ENCODE measurements at regions not wholly inside any gene's neighbourhood (a gene's known extent, or its start where the extent isn't known, plus 50 kb on each side); places are given as distances from the start of the nearest gene placed in this dataset.

DNA sequence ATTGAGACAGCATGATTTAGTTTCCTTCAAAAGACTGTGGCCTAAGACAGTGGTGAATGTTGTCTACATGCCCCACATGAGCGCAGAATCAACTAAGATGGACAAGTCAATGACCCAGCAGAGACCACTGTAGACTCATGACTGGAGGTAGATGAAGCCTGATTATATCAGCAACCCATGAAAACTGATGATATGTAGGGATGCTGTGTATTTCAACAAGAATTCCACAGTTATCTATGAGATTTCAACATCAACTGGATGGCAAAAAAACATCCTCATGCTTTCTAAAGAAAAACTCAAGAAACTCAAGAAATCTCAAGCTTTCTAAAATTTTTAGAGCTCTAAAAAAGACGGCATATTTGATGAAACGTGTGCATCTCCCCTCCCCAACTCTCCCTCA, 413.9 kb upstream of the LYPLAL1 start:
- H3K4me3 ChIP-seq: no peak overlapping the region
- DNase-seq (ENCODE audit: low read depth, low spot score): no peak
- H3K36me3 ChIP-seq (ENCODE audit: insufficient read depth, low read length): no peaks in the 10 kb centered on the region
- H3K27ac ChIP-seq: no peak overlapping the region
- no peak for TF ChIP-seq EZH2 (IDR thresholded peaks at IDR 0.05)
- TF ChIP-seq FOXP2 (optimal IDR thresholded peaks at IDR 0.05; ENCODE audit: control extremely low read depth, extremely low read length, insufficient read depth): no peak
- TF ChIP-seq POLR2AphosphoS5 (IDR thresholded peaks at IDR 0.05; ENCODE audit: borderline replicate concordance, low read depth, low read length): no peak
- H3K9ac ChIP-seq (ENCODE audit: insufficient read length): no peak overlapping the region
- H3K9me3 ChIP-seq (ENCODE audit: low read depth, low read length): no peaks in the 10 kb centered on the region

GRCh38 chr1:218760601-218761570, 412.8 kb upstream of the LYPLAL1 start:
- TF ChIP-seq EZH2 (IDR thresholded peaks at IDR 0.05) (no peak), FOXP2 (optimal IDR thresholded peaks at IDR 0.05; ENCODE audit: control extremely low read depth, extremely low read length, insufficient read depth) (no peak), POLR2AphosphoS5 (IDR thresholded peaks at IDR 0.05; ENCODE audit: borderline replicate concordance, low read depth, low read length) (no peak)
- H3K27ac ChIP-seq: no peak overlapping the region
- no peak overlapping the region for H3K4me3 ChIP-seq
- H3K36me3 ChIP-seq (ENCODE audit: insufficient read depth, low read length): no peaks in the 10 kb centered on the region
- no peak overlapping the region for H3K9ac ChIP-seq (ENCODE audit: insufficient read length)
- DNase-seq (ENCODE audit: low read depth, low spot score): no peak
- H3K9me3 ChIP-seq (ENCODE audit: low read depth, low read length): no peaks in the 10 kb centered on the region

DNA sequence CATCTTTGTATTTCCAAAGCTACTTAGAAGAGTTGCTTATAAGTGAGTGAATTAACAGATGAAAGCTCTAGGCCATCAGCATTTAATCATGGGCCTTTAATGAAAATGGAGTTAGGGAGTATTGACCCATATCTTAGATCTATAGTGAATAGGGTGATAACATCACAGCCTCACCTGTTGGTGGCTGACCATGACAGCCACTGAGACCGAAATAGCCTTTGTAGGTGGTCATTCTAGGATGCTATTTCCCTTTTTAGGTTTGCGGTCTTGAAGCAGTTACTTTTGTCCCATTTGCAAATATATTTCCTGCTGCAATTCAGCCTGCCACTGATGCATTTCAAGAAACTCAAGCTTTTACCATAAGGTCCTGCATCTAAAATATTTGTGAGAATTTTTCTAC, 410.1 kb upstream of the LYPLAL1 start:
- DNase-seq (ENCODE audit: low read depth, low spot score): no peak
- no peak overlapping the region for H3K27ac ChIP-seq
- no peak for TF ChIP-seq EZH2 (IDR thresholded peaks at IDR 0.05)
- TF ChIP-seq FOXP2 (optimal IDR thresholded peaks at IDR 0.05; ENCODE audit: control extremely low read depth, extremely low read length, insufficient read depth): no peak
- TF ChIP-seq POLR2AphosphoS5 (IDR thresholded peaks at IDR 0.05; ENCODE audit: borderline replicate concordance, low read depth, low read length): no peak
- H3K4me3 ChIP-seq: no peak overlapping the region
- no peak overlapping the region for H3K9ac ChIP-seq (ENCODE audit: insufficient read length)
- no peaks in the 10 kb centered on the region for H3K9me3 ChIP-seq (ENCODE audit: low read depth, low read length)
- no peaks in the 10 kb centered on the region for H3K36me3 ChIP-seq (ENCODE audit: insufficient read depth, low read length)

DNA sequence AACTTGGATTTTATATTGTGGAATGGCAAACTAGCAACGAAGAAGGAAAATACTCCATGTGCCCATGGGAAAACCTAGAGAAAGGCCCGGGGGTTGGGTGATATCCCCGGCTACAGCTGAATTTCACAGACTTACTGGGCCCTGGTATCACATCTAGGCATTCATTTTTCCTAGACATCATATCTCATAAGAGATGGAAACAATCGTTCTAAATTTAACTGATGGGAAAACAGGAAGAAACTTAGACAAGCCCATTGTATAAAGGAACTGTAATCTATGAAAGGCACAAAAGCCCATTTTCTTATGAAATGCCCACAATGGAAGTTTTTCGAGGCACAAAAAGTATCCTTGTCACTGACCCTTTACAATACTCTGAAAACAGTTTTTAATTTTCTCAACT, 407.9 kb upstream of the LYPLAL1 start:
- no peak for DNase-seq (ENCODE audit: low read depth, low spot score)
- no peaks in the 10 kb centered on the region for H3K9me3 ChIP-seq (ENCODE audit: low read depth, low read length)
- TF ChIP-seq FOXP2 (optimal IDR thresholded peaks at IDR 0.05; ENCODE audit: control extremely low read depth, extremely low read length, insufficient read depth) (no peak), EZH2 (IDR thresholded peaks at IDR 0.05) (no peak), POLR2AphosphoS5 (IDR thresholded peaks at IDR 0.05; ENCODE audit: borderline replicate concordance, low read depth, low read length) (no peak)
- H3K4me3 ChIP-seq: no peak overlapping the region
- H3K27ac ChIP-seq: no peak overlapping the region
- H3K9ac ChIP-seq (ENCODE audit: insufficient read length): no peak overlapping the region
- no peaks in the 10 kb centered on the region for H3K36me3 ChIP-seq (ENCODE audit: insufficient read depth, low read length)

DNA sequence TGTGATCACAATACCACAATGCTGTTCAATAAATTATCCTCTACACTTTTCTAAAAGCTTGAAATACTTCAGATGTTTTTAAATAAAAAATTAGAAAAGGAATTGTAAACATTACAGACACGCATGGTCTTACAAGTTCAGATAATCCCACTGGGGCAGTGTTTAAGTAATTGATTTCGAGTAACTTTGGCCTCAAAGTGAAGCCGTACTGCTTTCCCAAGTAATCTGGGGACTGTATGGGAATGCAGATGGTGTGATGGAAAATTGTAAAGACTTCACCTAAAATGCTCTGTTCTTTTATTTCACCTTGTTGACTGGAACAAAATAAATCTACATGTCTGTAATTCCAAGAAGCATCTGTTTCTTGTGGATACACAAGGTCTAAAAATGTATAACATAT, 401.7 kb upstream of the LYPLAL1 start:
- no peak overlapping the region for H3K4me3 ChIP-seq
- H3K36me3 ChIP-seq (ENCODE audit: insufficient read depth, low read length): no peaks in the 10 kb centered on the region
- H3K27ac ChIP-seq: no peak overlapping the region
- H3K9ac ChIP-seq (ENCODE audit: insufficient read length): no peak overlapping the region
- DNase-seq (ENCODE audit: low read depth, low spot score): no peak
- no peak for TF ChIP-seq EZH2 (IDR thresholded peaks at IDR 0.05)
- TF ChIP-seq POLR2AphosphoS5 (IDR thresholded peaks at IDR 0.05; ENCODE audit: borderline replicate concordance, low read depth, low read length): no peak
- TF ChIP-seq FOXP2 (optimal IDR thresholded peaks at IDR 0.05; ENCODE audit: control extremely low read depth, extremely low read length, insufficient read depth): no peak
- no peaks in the 10 kb centered on the region for H3K9me3 ChIP-seq (ENCODE audit: low read depth, low read length)

- no peak overlapping the region for H3K4me3 ChIP-seq
- no peak for DNase-seq (ENCODE audit: low read depth, low spot score)
- TF ChIP-seq EZH2 (IDR thresholded peaks at IDR 0.05) (no peak), POLR2AphosphoS5 (IDR thresholded peaks at IDR 0.05; ENCODE audit: borderline replicate concordance, low read depth, low read length) (no peak), FOXP2 (optimal IDR thresholded peaks at IDR 0.05; ENCODE audit: control extremely low read depth, extremely low read length, insufficient read depth) (no peak)
Measured at GRCh38 chr1:218772575-218772974, 401.1 kb upstream of the LYPLAL1 start.

DNA sequence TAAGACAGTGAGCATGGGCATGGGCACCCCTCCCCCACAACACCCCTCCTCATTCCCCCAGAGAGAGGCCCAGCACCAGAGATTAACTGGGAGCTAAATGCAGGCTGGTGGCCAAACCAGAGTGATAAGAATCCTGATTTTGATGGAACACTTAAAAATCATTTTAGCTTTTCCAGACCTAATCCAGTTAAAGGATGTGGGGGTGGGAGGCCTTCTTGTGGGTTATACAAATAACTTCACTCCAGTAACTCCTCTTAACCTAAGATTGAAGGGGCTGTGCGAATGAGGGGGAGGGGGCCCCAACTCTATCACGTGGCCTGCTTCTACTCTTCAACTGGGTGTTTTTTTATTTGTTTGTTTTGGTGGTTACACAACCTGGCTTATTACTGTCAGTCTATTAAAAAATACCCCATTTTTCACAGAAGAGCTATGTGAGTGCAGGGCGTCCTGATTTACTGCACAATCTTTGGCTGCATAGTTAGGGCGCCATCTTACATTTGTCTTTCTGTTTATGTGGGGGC, 398.1 kb upstream of the LYPLAL1 start:
- Histone ChIP-seq H3K36me3 (ENCODE audit: insufficient read depth, low read length) (no peaks in the 10 kb centered on the region), H3K9me3 (ENCODE audit: low read depth, low read length) (no peaks in the 10 kb centered on the region), H3K9ac (ENCODE audit: insufficient read length) (no peak overlapping the region), H3K27ac (no peak overlapping the region), H3K4me3 (no peak overlapping the region)
- DNase-seq (ENCODE audit: low read depth, low spot score): no peak
- no peak for TF ChIP-seq EZH2 (IDR thresholded peaks at IDR 0.05)
- no peak for TF ChIP-seq POLR2AphosphoS5 (IDR thresholded peaks at IDR 0.05; ENCODE audit: borderline replicate concordance, low read depth, low read length)
- no peak for TF ChIP-seq FOXP2 (optimal IDR thresholded peaks at IDR 0.05; ENCODE audit: control extremely low read depth, extremely low read length, insufficient read depth)

More at GRCh38 chr1:218772575-218772974, 401.1 kb upstream of the LYPLAL1 start:
- Histone ChIP-seq H3K36me3 (ENCODE audit: insufficient read depth, low read length) (no peaks in the 10 kb centered on the region), H3K9me3 (ENCODE audit: low read depth, low read length) (no peaks in the 10 kb centered on the region), H3K27ac (no peak overlapping the region), H3K9ac (ENCODE audit: insufficient read length) (no peak overlapping the region)

- no peak overlapping the region for H3K4me3 ChIP-seq
- H3K27ac ChIP-seq: no peak overlapping the region
- no peaks in the 10 kb centered on the region for H3K36me3 ChIP-seq (ENCODE audit: insufficient read depth, low read length)
- DNase-seq (ENCODE audit: low read depth, low spot score): no peak
- no peak overlapping the region for H3K9ac ChIP-seq (ENCODE audit: insufficient read length)
- no peak for TF ChIP-seq FOXP2 (optimal IDR thresholded peaks at IDR 0.05; ENCODE audit: control extremely low read depth, extremely low read length, insufficient read depth)
- TF ChIP-seq POLR2AphosphoS5 (IDR thresholded peaks at IDR 0.05; ENCODE audit: borderline replicate concordance, low read depth, low read length): no peak
- TF ChIP-seq EZH2 (IDR thresholded peaks at IDR 0.05): no peak
- no peaks in the 10 kb centered on the region for H3K9me3 ChIP-seq (ENCODE audit: low read depth, low read length)
Measured at GRCh38 chr1:218778257-218779126, 395.2 kb upstream of the LYPLAL1 start.
